WERI-Rb-1 (cell line): ENCODE measurements at regions not wholly inside any gene's neighbourhood (a gene's known extent, or its start where the extent isn't known, plus 50 kb on each side); places are given as distances from the start of the nearest gene placed in this dataset.

ENCODE experiments used
- DNase-seq: peaks from one replicate; pipeline ENCODE4 v3.0.0-alpha.2; 2020
- H3K27ac ChIP-seq: fragments of 250-450 bp; sonication (Bioruptor Pico); 2 replicates; pipeline ENCODE4 v1.5.1; 2020; ENCODE audit warnings: mild to moderate bottlenecking, moderate library complexity
- H3K27me3 ChIP-seq: fragments of 250-450 bp; sonication (Bioruptor Pico); 2 replicates; pipeline ENCODE4 v1.5.1; 2021; ENCODE audit warnings: mild to moderate bottlenecking, low read depth, moderate library complexity; ENCODE audit not compliant: insufficient read depth, severe bottlenecking
- H3K36me3 ChIP-seq: fragments of 250-450 bp; sonication (Bioruptor Pico); 2 replicates; pipeline ENCODE4 v1.5.1; 2020; ENCODE audit warnings: mild to moderate bottlenecking, moderate library complexity
- H3K4me3 ChIP-seq: 2 replicates; pipeline ENCODE4 v1.5.1; 2011; ENCODE audit warnings: low read depth, mild to moderate bottlenecking, control low read depth, low read length
- H3K9me3 ChIP-seq: fragments of 250-450 bp; sonication (Bioruptor Pico); 2 replicates; pipeline ENCODE4 v1.5.1; 2021; ENCODE audit warnings: mild to moderate bottlenecking, moderate library complexity; ENCODE audit not compliant: severe bottlenecking
- CTCF ChIP-seq: IDR thresholded peaks from 2 replicates; pipeline ENCODE4 v1.5.1; 2011; ENCODE audit warnings: low read depth, mild to moderate bottlenecking, control low read depth, inconsistent platforms, low read length

- H3K27ac ChIP-seq, result no peak overlapping the region
- DNase-seq, result no peak
- no peaks in the 10 kb centered on the region for H3K36me3 ChIP-seq
- no peak overlapping the region for H3K4me3 ChIP-seq
- H3K9me3 ChIP-seq, result no peaks in the 10 kb centered on the region
- H3K27me3 ChIP-seq, result no peaks in the 10 kb centered on the region
- no peak for TF ChIP-seq CTCF
Observed at GRCh38 chr4:100970414-100970813, 376.9 kb downstream of the PPP3CA start.

GRCh38 chr4:100969925-100970324, 377.4 kb downstream of the PPP3CA start:
- H3K36me3 ChIP-seq, result no peaks in the 10 kb centered on the region
- TF ChIP-seq CTCF, result no peak
- no peaks in the 10 kb centered on the region for H3K27me3 ChIP-seq
- H3K9me3 ChIP-seq, result no peaks in the 10 kb centered on the region
- DNase-seq, result no peak
- no peak overlapping the region for H3K27ac ChIP-seq
- no peak overlapping the region for H3K4me3 ChIP-seq

- Histone ChIP-seq H3K27me3 (no peaks in the 10 kb centered on the region), H3K9me3 (no peaks in the 10 kb centered on the region), H3K27ac (no peak overlapping the region), H3K36me3 (no peaks in the 10 kb centered on the region), H3K4me3 (no peak overlapping the region)
- DNase-seq, result no peak
- no peak for TF ChIP-seq CTCF
Observed at GRCh38 chr4:100968046-100968445, 379.3 kb downstream of the PPP3CA start.

- H3K9me3 ChIP-seq, result no peaks in the 10 kb centered on the region
- no peak for DNase-seq
- TF ChIP-seq CTCF, result no peak
- H3K36me3 ChIP-seq, result no peaks in the 10 kb centered on the region
- H3K4me3 ChIP-seq, result no peak overlapping the region
- no peaks in the 10 kb centered on the region for H3K27me3 ChIP-seq
- no peak overlapping the region for H3K27ac ChIP-seq
Observed at GRCh38 chr4:100963627-100964026, 383.7 kb downstream of the PPP3CA start.

- Histone ChIP-seq H3K9me3 (no peaks in the 10 kb centered on the region), H3K4me3 (no peak overlapping the region), H3K27ac (no peak overlapping the region), H3K27me3 (no peaks in the 10 kb centered on the region), H3K36me3 (no peaks in the 10 kb centered on the region)
- no peak for DNase-seq
- no peak for TF ChIP-seq CTCF
Observed at GRCh38 chr4:100962698-100963097, 384.6 kb downstream of the PPP3CA start.

GRCh38 chr4:100960232-100960631, 387.1 kb downstream of the PPP3CA start:
- no peak for TF ChIP-seq CTCF
- no peak for DNase-seq
- Histone ChIP-seq H3K27ac (no peak overlapping the region), H3K9me3 (no peaks in the 10 kb centered on the region), H3K36me3 (no peaks in the 10 kb centered on the region), H3K4me3 (no peak overlapping the region), H3K27me3 (no peaks in the 10 kb centered on the region)
